WTC11 (cell line): ENCODE measurements at regions not wholly inside any gene's neighbourhood (a gene's known extent, or its start where the extent isn't known, plus 50 kb on each side); places are given as distances from the start of the nearest gene placed in this dataset.

Source experiments
- ATAC-seq: fragments of 200-7000 bp; cut with Tn5 transposase; 2 replicates; pipeline ENCODE4 v1.10.0; 2021; ENCODE audit warnings: mild to moderate bottlenecking, moderate library complexity
- CTCF ChIA-PET: fragments of 300-600 bp; sonication (Branson Sonifier 250); formaldehyde crosslinking; loops from one replicate; lab custom pipeline; 2021; ENCODE audit warnings: antibody characterized with exemption; lab: Charles Lee
- POLR2A ChIA-PET: fragments of 350-600 bp; sonication (Branson Sonifier 250); formaldehyde crosslinking; loops from one replicate; lab custom pipeline; 2021; ENCODE audit warnings: antibody characterized with exemption; lab: Charles Lee
- DNase-seq: peaks from one replicate; pipeline ENCODE4 v3.0.0; 2021; ENCODE audit warnings: low spot score
- H3K27ac Mint-ChIP-seq: 2 replicates; pipeline ENCODE4 v1.8.0; 2021; ENCODE audit warnings: mixed read lengths
- H3K27me3 Mint-ChIP-seq: 2 replicates; pipeline ENCODE4 v1.8.0; 2021; ENCODE audit warnings: low read depth, mild to moderate bottlenecking, moderate library complexity, mixed read lengths
- H3K36me3 Mint-ChIP-seq: 2 replicates; pipeline ENCODE4 v1.8.0; 2021; ENCODE audit warnings: mixed read lengths
- H3K4me1 Mint-ChIP-seq: 2 replicates; pipeline ENCODE4 v1.8.0; 2022; ENCODE audit warnings: mixed read lengths
- H3K4me3 Mint-ChIP-seq: 2 replicates; pipeline ENCODE4 v1.8.0; 2021; ENCODE audit warnings: mild to moderate bottlenecking, moderate library complexity, mixed read lengths
- H3K9me3 Mint-ChIP-seq: 2 replicates; pipeline ENCODE4 v1.8.0; 2021; ENCODE audit warnings: mixed read lengths
- ATF6 ChIP-seq: sonication (generic); formaldehyde crosslinking; IDR thresholded peaks from 2 replicates; pipeline ENCODE4 v1.8.1; 2023; ENCODE audit warnings: mild to moderate bottlenecking, missing genetic modification reagents
- E2F5 ChIP-seq: sonication (generic); formaldehyde crosslinking; IDR thresholded peaks from 2 replicates; pipeline ENCODE4 v1.8.1; 2022; ENCODE audit warnings: mild to moderate bottlenecking, moderate library complexity, missing genetic modification reagents
- ERG ChIP-seq: fragments of 250-450 bp; sonication (Bioruptor Pico); IDR thresholded peaks from 2 replicates; pipeline ENCODE4 v1.8.0; 2021; ENCODE audit warnings: mild to moderate bottlenecking
- ESRRA ChIP-seq: sonication (generic); formaldehyde crosslinking; IDR thresholded peaks from 2 replicates; pipeline ENCODE4 v1.8.1; 2022; ENCODE audit warnings: mild to moderate bottlenecking, missing genetic modification reagents, borderline replicate concordance
- ETV6 ChIP-seq: sonication (generic); formaldehyde crosslinking; IDR thresholded peaks from 2 replicates; pipeline ENCODE4 v1.8.1; 2022; ENCODE audit warnings: mild to moderate bottlenecking, missing genetic modification reagents
- FOXP4 ChIP-seq: sonication (generic); formaldehyde crosslinking; IDR thresholded peaks from 2 replicates; pipeline ENCODE4 v1.8.0; 2022; ENCODE audit warnings: mild to moderate bottlenecking, missing genetic modification reagents
- GABPB1 ChIP-seq: sonication (generic); formaldehyde crosslinking; IDR thresholded peaks from 2 replicates; pipeline ENCODE4 v1.8.1; 2023; ENCODE audit warnings: mild to moderate bottlenecking, missing genetic modification reagents
- JAZF1 ChIP-seq: fragments of 250-450 bp; sonication (Bioruptor Pico); IDR thresholded peaks from 2 replicates; pipeline ENCODE4 v1.9.0; 2021; ENCODE audit warnings: moderate library complexity, mild to moderate bottlenecking, inconsistent platforms
- MXD4 ChIP-seq: fragments of 250-450 bp; sonication (Bioruptor Pico); IDR thresholded peaks from 2 replicates; pipeline ENCODE4 v1.8.0; 2021; ENCODE audit warnings: mild to moderate bottlenecking, moderate library complexity, borderline replicate concordance
- MYBL2 ChIP-seq: sonication (generic); formaldehyde crosslinking; IDR thresholded peaks from 2 replicates; pipeline ENCODE4 v1.8.1; 2023; ENCODE audit warnings: mild to moderate bottlenecking, moderate library complexity, missing genetic modification reagents
- NFATC4 ChIP-seq: fragments of 250-450 bp; sonication (Bioruptor Pico); IDR thresholded peaks from 2 replicates; pipeline ENCODE4 v1.9.0; 2021; ENCODE audit warnings: mild to moderate bottlenecking
- PREB ChIP-seq: sonication (generic); formaldehyde crosslinking; IDR thresholded peaks from 2 replicates; pipeline ENCODE4 v1.8.1; 2022; ENCODE audit warnings: mild to moderate bottlenecking, missing genetic modification reagents, moderate library complexity, borderline replicate concordance
- STAT6 ChIP-seq: sonication (generic); formaldehyde crosslinking; conservative IDR thresholded peaks from 2 replicates; pipeline ENCODE4 v1.8.1; 2023; ENCODE audit warnings: mild to moderate bottlenecking, low read depth, missing genetic modification reagents, moderate library complexity
- TP53 ChIP-seq: sonication (generic); formaldehyde crosslinking; IDR thresholded peaks from 2 replicates; pipeline ENCODE4 v1.8.1; 2023; ENCODE audit warnings: mild to moderate bottlenecking, missing genetic modification reagents
- ZMAT4 ChIP-seq: fragments of 250-450 bp; sonication (Bioruptor Pico); IDR thresholded peaks from 2 replicates; pipeline ENCODE4 v1.9.0; 2021; ENCODE audit warnings: mild to moderate bottlenecking
- ZNF138 ChIP-seq: sonication (generic); formaldehyde crosslinking; conservative IDR thresholded peaks from 2 replicates; pipeline ENCODE4 v1.8.1; 2022; ENCODE audit warnings: mild to moderate bottlenecking, moderate library complexity, missing genetic modification reagents
- ZNF232 ChIP-seq: sonication (generic); formaldehyde crosslinking; IDR thresholded peaks from 2 replicates; pipeline ENCODE4 v1.8.0; 2022; ENCODE audit warnings: mild to moderate bottlenecking, missing genetic modification reagents
- ZNF512 ChIP-seq: sonication (generic); formaldehyde crosslinking; IDR thresholded peaks from 2 replicates; pipeline ENCODE4 v1.8.1; 2022; ENCODE audit warnings: missing genetic modification reagents, borderline replicate concordance
- ZNF671 ChIP-seq: fragments of 250-450 bp; sonication (Bioruptor Pico); IDR thresholded peaks from 2 replicates; pipeline ENCODE4 v1.8.0; 2021; ENCODE audit warnings: mild to moderate bottlenecking

- H3K36me3 Mint-ChIP-seq: no peaks in the 10 kb centered on the region
- ChIA-PET CTCF (no interaction called here), POLR2A (no interaction called here)
- peaks cover 4% of the 10 kb centered on the region for H3K4me1 Mint-ChIP-seq
- ATAC-seq: no peak
- H3K9me3 Mint-ChIP-seq: no peaks in the 10 kb centered on the region; the same call in 1 of the 2 replicates
- TF ChIP-seq STAT6 (CRISPR knock-in tag): no peak
- TF ChIP-seq TP53 (CRISPR knock-in tag): no peak
- no peak for TF ChIP-seq ZMAT4 (CRISPR knock-in tag)
- no peak for TF ChIP-seq JAZF1 (CRISPR knock-in tag)
- no peak for TF ChIP-seq MYBL2 (CRISPR knock-in tag)
- no peak for TF ChIP-seq ZNF671 (CRISPR knock-in tag)
- no peak for TF ChIP-seq NFATC4 (CRISPR knock-in tag)
- TF ChIP-seq FOXP4: no peak
- TF ChIP-seq ETV6 (CRISPR knock-in tag): no peak
- TF ChIP-seq PREB: no peak
- TF ChIP-seq ZNF512 (CRISPR knock-in tag): no peak
- no peak for TF ChIP-seq GABPB1 (CRISPR knock-in tag)
- TF ChIP-seq ZNF138: no peak
- TF ChIP-seq ATF6: no peak
- TF ChIP-seq ERG: no peak
- no peak for TF ChIP-seq E2F5 (CRISPR knock-in tag)
- no peak for TF ChIP-seq MXD4 (CRISPR knock-in tag)
- no peak for TF ChIP-seq ESRRA (CRISPR knock-in tag)
- TF ChIP-seq ZNF232 (CRISPR knock-in tag): no peak
- TF ChIP-seq, all 79 proteins: peak for 0
- no peak overlapping the region for H3K4me3 Mint-ChIP-seq
- H3K27me3 Mint-ChIP-seq: no peaks in the 10 kb centered on the region
- no peak for DNase-seq
- peak overlapping the region; percentile 74; the same call in 1 of the 2 replicates for H3K27ac Mint-ChIP-seq
Observed at GRCh38 chr2:239507576-239508258, 106.9 kb upstream of the HDAC4 start.
